Tibial nerve (tissue), 4 donors: ENCODE measurements at regions not wholly inside any gene's neighbourhood (a gene's known extent, or its start where the extent isn't known, plus 50 kb on each side); places are given as distances from the start of the nearest gene placed in this dataset. TPM values are rescaled to one million over a fixed set of nuclear protein-coding genes. Genes with fewer than 3 reads are reported as not detected.
"Not testable (repeated sequence)": the region's sequence is repeated elsewhere in the genome, so short reads cannot be mapped to it uniquely, and the experiment has no call there.

Experiments used
- DNase-seq, 2 donors: peaks; one replicate each; pipeline ENCODE4 v3.0.0-alpha.2; 2019; ENCODE audit warnings: low spot score in 2 of 2
- H3K27ac ChIP-seq, 4 donors: fragments of 200-600 bp; sonication (generic) in 3 of 4; one replicate each; pipeline ENCODE4 v1.5.1; 2017 to 2019; ENCODE audit warnings: mild to moderate bottlenecking in 1 of 4
- H3K27me3 ChIP-seq, 2 donors: fragments of 200-600 bp; sonication (generic) in 1 of 2; one replicate each; pipeline versions ENCODE4 v1.5.1 to v1.6.0; 2017 to 2019
- H3K36me3 ChIP-seq, 3 donors: fragments of 200-600 bp; sonication (generic); one replicate each; pipeline ENCODE4 v1.5.1; 2018 to 2019
- H3K4me1 ChIP-seq, 4 donors: fragments of 200-600 bp; sonication (generic) in 3 of 4; one replicate each; pipeline ENCODE4 v1.5.1; 2017 to 2019
- H3K4me3 ChIP-seq, 4 donors: fragments of 200-600 bp; sonication (generic) in 3 of 4; one replicate each; pipeline ENCODE4 v1.5.1; 2017 to 2019; ENCODE audit warnings: mild to moderate bottlenecking in 1 of 4, moderate library complexity in 1 of 4
- H3K9me3 ChIP-seq, 4 donors: fragments of 200-600 bp; sonication (generic) in 3 of 4; one replicate each; pipeline ENCODE4 v1.5.1; 2017 to 2019
- WGBS, 2 donors: methylation state at CpG; one replicate each; pipeline ENCODE4 v1.1.5; 2018; 5-methylcytosine and 5-hydroxymethylcytosine counted together
- small RNA-seq: library from RNA; depleted of rRNA; stranded (forward); fragments of <200 nt; gene quantifications from one replicate; pipeline ENCODE3, GENCODE V24; 2016
- TF ChIP-seq, protein P1 (sequence below), 5 experiments: fragments of 200-600 bp in 3 of 5; fragments of 450-650 bp in 2 of 5; sonication (generic) in 3 of 5; IDR thresholded peaks; one replicate each; pipeline ENCODE4 v1.5.1; 2016 to 2019; ENCODE audit warnings: antibody characterized with exemption in 5 of 5, mild to moderate bottlenecking in 3 of 5, moderate library complexity in 2 of 5

DNA sequence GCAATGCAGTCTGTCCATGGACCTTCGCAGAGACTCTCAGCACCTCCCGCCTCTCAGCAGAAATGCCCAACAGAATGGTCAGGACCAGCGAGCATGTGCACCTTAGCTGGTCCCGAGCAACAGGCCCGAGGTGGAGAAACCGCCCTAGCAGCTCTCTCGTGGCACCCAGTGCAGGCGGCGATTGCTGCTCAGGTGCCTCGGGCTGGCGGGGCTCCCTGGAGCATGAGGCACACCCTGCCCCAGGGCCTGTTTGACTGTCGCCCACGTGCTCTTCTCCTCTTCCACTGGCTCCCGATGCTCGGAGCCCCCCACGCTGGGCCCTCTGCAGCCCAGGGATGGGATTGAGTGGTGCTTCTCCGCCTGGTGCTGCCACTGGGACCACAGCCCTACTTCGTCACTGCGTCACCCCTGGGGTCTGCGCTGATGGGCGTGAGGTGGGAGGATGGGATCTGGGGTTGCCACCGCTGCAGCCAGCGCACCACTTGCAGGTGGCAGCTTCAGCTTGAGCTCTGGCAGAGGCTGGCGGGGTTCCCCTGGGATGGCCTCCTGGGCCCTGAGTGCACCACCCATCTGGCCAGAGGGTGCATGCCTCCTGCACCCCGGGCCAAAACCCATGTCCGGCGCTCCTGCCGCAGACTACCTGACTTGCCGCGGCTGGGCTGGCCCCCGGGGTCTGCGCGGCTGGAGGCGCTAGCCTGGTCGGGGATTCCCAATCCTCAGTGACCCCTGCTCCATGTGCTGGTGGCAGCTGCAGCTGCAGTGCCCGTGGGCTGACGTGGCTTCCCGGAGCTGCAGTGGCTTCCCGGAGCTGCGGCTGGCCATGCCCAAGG, 244.2 kb downstream of the FOXD4L6 start:
- 93 to 94% methylated on average over 40 of the region's 40 CpGs for WGBS, 2 donors
- Histone ChIP-seq H3K9me3 (peaks cover 0 to 100% (median 48%) of the 10 kb centered on the region in 4 donors), H3K4me1 (no peaks in the 10 kb centered on the region), H3K36me3 (no peaks in the 10 kb centered on the region), H3K27me3 (no peaks in the 10 kb centered on the region), H3K27ac (no peak overlapping the region), H3K4me3 (no peak overlapping the region)
- TF ChIP-seq, protein P1, sequence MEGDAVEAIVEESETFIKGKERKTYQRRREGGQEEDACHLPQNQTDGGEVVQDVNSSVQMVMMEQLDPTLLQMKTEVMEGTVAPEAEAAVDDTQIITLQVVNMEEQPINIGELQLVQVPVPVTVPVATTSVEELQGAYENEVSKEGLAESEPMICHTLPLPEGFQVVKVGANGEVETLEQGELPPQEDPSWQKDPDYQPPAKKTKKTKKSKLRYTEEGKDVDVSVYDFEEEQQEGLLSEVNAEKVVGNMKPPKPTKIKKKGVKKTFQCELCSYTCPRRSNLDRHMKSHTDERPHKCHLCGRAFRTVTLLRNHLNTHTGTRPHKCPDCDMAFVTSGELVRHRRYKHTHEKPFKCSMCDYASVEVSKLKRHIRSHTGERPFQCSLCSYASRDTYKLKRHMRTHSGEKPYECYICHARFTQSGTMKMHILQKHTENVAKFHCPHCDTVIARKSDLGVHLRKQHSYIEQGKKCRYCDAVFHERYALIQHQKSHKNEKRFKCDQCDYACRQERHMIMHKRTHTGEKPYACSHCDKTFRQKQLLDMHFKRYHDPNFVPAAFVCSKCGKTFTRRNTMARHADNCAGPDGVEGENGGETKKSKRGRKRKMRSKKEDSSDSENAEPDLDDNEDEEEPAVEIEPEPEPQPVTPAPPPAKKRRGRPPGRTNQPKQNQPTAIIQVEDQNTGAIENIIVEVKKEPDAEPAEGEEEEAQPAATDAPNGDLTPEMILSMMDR (IDR thresholded peaks at IDR 0.05) = no peak
- DNase-seq = no peak

DNA sequence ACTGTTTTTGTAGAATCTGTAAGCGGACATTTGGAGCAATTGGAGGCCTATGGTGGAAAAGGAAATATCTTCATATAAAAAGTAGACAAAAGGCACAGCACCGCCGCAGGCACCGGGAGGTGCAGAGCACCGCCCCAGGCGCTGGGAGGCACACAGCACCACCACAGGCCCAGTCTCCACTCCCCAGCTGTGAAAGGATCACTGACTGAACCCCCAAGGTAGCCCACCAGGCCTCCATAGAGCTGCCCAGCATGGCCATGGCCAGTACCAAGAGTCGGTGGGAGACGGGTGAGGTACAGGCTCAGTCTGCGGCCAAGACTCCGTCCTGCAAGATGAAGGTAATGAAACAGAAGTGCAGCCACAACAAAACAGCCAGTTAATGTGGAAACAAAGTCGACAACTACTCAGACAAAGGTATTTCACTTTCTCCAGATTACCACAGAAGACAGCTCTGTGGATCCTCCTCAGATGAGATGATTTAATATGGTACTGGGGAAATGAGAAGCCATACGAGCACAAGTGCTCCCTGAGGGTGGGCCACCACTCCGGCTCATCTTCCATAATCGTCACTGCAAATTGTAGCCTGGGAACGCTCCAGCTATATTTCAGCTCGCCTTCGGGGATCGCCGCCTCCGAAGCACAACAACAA, 244.9 kb downstream of the FOXD4L6 start:
- not testable (repeated sequence) for H3K4me3 ChIP-seq, H3K4me1 ChIP-seq, DNase-seq, H3K36me3 ChIP-seq, H3K27ac ChIP-seq, H3K27me3 ChIP-seq
- WGBS, 2 donors = 94 to 95% methylated on average over 20 of the region's 20 CpGs
- H3K9me3 ChIP-seq = peaks cover 0 to 98% (median 45%) of the 10 kb centered on the region in 4 donors

DNA sequence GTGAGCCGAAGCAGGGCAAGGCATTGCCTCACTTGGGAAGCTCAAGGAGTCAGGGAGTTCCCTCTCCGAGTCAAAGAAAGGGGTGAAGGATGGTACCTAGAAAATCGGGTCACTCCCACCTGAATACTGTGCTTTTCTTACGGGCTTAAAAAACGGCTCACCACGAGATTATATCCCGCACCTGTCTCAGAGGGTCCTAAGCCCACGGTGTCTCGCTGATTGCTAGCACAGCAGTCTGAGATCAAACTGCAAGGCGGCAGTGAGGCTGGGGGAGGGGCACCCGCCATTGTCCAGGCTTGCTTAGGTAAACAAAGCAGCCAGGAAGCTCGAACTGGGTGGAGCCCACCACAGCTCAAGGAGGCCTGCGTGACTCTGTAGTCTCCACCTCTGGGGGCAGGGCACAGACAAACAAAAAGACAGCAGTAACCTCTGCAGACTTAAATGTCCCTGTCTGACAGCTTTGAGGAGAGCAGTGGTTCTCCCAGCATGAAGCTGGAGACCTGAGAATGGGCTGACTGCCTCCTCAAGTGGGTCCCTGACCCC, 254.7 kb downstream of the FOXD4L6 start:
- H3K4me1 ChIP-seq, H3K36me3 ChIP-seq, H3K4me3 ChIP-seq, H3K27me3 ChIP-seq, DNase-seq, H3K27ac ChIP-seq: not testable (repeated sequence)
- 83 to 88% methylated on average over 13 of the region's 13 CpGs for WGBS, 2 donors
- H3K9me3 ChIP-seq = peaks cover 0 to 80% (median 35%) of the 10 kb centered on the region in 4 donors

DNA sequence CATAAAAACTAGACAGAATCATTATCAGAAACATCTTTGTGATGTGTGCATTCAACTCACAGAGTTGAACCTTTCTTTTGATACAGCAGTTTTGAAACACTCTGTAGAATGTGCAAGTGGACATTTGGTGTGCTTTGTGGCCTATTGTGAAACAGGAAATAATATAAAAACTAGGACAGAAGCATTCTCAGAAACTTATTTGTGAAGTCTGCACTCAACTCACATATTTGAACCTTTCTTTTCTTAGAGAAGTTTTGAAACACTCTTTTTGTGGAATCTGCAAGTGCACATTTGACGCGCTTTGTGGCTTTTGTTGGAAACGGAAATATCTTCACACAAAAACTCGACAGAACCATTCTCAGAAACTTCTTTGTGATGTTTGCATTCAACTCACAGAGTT, 260.0 kb downstream of the FOXD4L6 start:
- H3K27ac ChIP-seq, H3K4me3 ChIP-seq, H3K27me3 ChIP-seq, H3K36me3 ChIP-seq, DNase-seq, H3K4me1 ChIP-seq: not testable (repeated sequence)
- peaks cover 0 to 62% (median 33%) of the 10 kb centered on the region in 4 donors for H3K9me3 ChIP-seq
- WGBS, 2 donors = 80 to 88% methylated on average over 4 of the region's 4 CpGs

Small RNA genes in the stretch of these regions (small RNA-seq; reads per million reads assigned to genes)
- not detected for gene AL353626.2
- gene MIR1299 = not detected
